ENCODE measurements at regions not wholly inside any gene's neighbourhood (a gene's known extent, or its start where the extent isn't known, plus 50 kb on each side); places are given as distances from the start of the nearest gene placed in this dataset.

GRCh38 chr3:168394439-168394838, 298.7 kb upstream of the GOLIM4 start:
- Histone ChIP-seq H3K27ac (ENCODE audit: extremely low read length, insufficient read depth, low read length) (no peak overlapping the region), H4K20me1 (ENCODE audit: insufficient read depth, low read length) (no peaks in the 10 kb centered on the region), H3K4me1 (ENCODE audit: insufficient read depth, low read length) (no peaks in the 10 kb centered on the region), H3K4me3 (replicated peaks in 1 of 3; ENCODE audit: insufficient read depth in 1 of 3, low read depth in 2 of 3, low read length in 3 of 3) (no peak overlapping the region), H3K79me2 (ENCODE audit: insufficient read depth, low read length) (no peaks in the 10 kb centered on the region), H3K36me3 (replicated peaks in 1 of 2; ENCODE audit: control insufficient read depth in 1 of 2, insufficient read depth in 2 of 2, low read length in 2 of 2) (no peaks in the 10 kb centered on the region), H3K9ac (ENCODE audit: insufficient read depth, low read depth, low read length) (no peak overlapping the region), H2AFZ (ENCODE audit: low read length) (no peak overlapping the region), H3K27me3 (ENCODE audit: control insufficient read depth in 1 of 2, insufficient read depth in 2 of 2, low read length in 2 of 2) (no peaks in the 10 kb centered on the region), H3K4me2 (ENCODE audit: low read depth, low read length) (no peak overlapping the region), H3K9me3 (ENCODE audit: low read length) (no peaks in the 10 kb centered on the region)
- ChIA-PET POLR2A (no interaction called here), CTCF (ENCODE audit: low intra/inter-chr PET ratio, low total read pairs) (no interaction called here)
- TF ChIP-seq ERF (CRISPR knock-in tag; IDR thresholded peaks at IDR 0.05): no peak
- no peak for TF ChIP-seq ZNF530 (CRISPR knock-in tag; IDR thresholded peaks at IDR 0.05; ENCODE audit: low read depth)
- no peak for TF ChIP-seq ZNF484 (CRISPR knock-in tag; IDR thresholded peaks at IDR 0.05; ENCODE audit: borderline replicate concordance, low read depth)
- no peak for TF ChIP-seq ZNF205 (CRISPR knock-in tag; IDR thresholded peaks at IDR 0.05)
- no peak for TF ChIP-seq TFAP4 (IDR thresholded peaks at IDR 0.05; ENCODE audit: borderline replicate concordance, low read depth)
- no peak for TF ChIP-seq ZNF879 (CRISPR knock-in tag; IDR thresholded peaks at IDR 0.05)
- TF ChIP-seq EHMT2 (IDR thresholded peaks at IDR 0.05; ENCODE audit: borderline replicate concordance, low read depth, low read length): no peak
- no peak for TF ChIP-seq HMGXB3 (CRISPR knock-in tag; IDR thresholded peaks at IDR 0.05; ENCODE audit: borderline replicate concordance)
- TF ChIP-seq SP2 (CRISPR knock-in tag; IDR thresholded peaks at IDR 0.05): no peak
- no peak for TF ChIP-seq ZNF678 (CRISPR knock-in tag; IDR thresholded peaks at IDR 0.05)
- no peak for TF ChIP-seq SSRP1 (CRISPR knock-in tag; IDR thresholded peaks at IDR 0.05)
- no peak for TF ChIP-seq ZNF382 (CRISPR knock-in tag; IDR thresholded peaks at IDR 0.05; ENCODE audit: borderline replicate concordance)
- intact Hi-C loops (cut with micrococcal nuclease; ENCODE audit: unreplicated experiment): no loop called here
- WGBS (ENCODE audit: low lambda C conversion rate): 2% methylated on average over 2 of the region's 2 CpGs
- FAIRE-seq (no peak), DNase-seq (ENCODE audit: low spot score) (no peak), ATAC-seq (no peak)
- BruUV-seq (replicated peaks): no TSS peak
- in situ Hi-C loops (cut with HindIII; ENCODE audit: extremely low pct_ligation_motif_present, low pct_unique_long_range_greater_than_20kb): no loop called here
